ENCODE measurements at regions not wholly inside any gene's neighbourhood (a gene's known extent, or its start where the extent isn't known, plus 50 kb on each side); places are given as distances from the start of the nearest gene placed in this dataset.

GRCh38 chr9:8074713-8075286 lies 275.2 kb upstream of the DMAC1 start:
- DNase-seq: no peak

DNA sequence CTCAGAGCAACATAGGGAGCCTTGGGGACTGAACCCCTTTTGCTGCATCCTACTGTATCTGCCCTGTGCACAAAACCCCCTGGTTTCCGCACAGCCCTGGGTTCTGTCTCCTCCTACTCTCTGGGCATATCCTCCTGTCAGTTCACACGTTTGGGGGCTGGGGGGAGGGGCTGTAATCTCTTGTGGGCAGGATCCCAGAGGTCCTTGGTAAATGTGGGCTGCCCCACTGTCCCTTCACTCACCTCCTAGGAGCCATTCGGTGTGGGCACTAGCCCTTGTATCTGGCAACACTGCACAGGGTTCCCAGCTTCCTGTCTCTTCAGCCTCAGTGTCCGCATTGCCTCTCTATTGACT lies 271.8 kb upstream of the DMAC1 start:
- no peak for DNase-seq

DNA sequence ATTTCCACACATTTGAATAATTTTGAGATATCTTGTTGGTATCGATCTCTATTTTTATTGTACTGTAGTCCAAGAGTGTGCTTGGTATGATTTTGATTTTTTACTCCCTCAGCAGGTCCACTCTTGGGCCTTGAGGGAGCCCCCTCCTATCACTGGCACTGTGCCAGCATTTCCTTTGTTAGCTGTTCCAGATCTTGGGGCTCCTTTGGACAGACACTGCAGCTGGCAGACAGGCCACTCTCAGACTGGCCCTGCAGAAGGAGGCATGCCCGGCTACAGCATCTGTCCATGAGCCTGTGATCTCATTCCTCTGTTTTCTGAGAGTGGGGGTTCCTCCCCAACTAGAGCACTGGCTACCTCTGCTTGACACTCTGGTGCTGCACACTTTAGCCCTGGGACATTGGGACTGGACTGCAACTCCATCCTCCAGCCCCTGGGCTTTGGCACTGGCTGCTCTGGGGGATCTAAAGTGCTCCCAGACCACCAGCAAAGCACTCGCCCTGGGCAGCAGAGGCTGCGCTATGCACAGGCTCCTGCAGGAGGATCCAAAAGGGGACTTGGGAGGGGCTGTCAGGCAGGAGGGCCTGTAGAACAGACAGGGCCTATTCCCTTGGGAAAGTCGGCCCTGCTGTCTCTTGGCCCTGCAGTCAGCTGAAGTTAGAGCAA lies 271.3 kb upstream of the DMAC1 start:
- no peak for DNase-seq

DNA sequence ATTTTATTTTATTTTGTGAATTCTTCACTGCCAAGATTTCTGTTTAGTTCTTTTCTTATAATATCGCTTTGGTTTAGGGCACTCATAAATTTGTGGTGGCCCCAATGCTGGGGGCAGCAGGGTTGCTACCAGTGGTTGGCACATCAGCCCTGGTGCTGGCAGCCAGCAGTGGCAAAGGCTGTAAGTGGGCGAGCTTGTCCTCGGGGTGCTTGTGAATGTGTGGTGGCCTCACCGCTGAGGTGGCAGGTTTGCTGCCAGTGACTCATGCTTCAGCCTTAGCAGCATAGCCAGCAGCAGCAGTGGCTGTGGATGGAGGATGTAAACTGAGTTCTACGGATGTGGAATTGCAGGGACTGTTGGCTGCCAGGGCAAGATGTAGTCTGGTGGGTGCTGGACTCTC lies 262.9 kb upstream of the DMAC1 start:
- no peak for DNase-seq

DNA sequence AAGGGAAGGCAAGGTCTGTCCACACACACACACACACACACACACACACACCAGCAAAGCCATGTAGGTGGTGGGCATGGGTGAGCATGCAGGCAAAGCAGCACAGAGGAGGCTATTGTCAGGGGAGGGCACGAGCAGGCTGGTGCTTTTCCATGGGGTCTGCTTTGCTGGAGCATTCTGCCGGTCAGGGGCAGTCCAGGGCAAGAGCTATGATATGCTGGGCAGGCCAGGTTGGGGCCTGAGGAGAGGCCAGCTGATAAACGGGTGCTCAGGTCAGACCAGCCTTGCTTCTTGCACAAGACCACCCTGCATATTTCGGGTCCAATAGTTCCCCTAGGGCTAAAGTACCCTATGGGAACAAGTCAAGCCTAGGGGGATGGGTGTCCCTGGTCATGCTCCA lies 253.9 kb upstream of the DMAC1 start:
- DNase-seq: no peak

GRCh38 chr9:8052991-8053390 lies 253.4 kb upstream of the DMAC1 start:
- DNase-seq: no peak

DNA sequence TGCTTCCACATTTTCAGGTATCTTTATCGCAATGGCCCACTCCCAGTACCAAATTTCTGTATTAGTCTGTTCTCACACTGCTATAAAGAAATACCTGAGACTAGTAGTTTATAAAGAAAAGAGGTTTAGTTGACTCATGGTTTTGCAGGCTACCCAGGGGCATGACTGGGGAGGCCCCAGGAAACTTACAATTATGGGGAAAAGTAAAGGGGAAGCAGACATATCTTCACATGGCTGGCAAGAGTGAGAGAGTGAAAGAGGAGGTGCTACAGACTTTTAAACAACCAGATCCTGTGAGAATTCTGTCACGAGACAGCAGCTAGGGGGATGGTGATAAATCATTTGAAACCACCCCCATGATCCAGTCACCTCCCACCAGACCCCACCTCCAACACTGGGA lies 238.2 kb upstream of the DMAC1 start:
- DNase-seq: no peak

- DNase-seq: no peak
These were observed 237.4 kb upstream of the DMAC1 start for GRCh38 chr9:8036914-8037524.

DNA sequence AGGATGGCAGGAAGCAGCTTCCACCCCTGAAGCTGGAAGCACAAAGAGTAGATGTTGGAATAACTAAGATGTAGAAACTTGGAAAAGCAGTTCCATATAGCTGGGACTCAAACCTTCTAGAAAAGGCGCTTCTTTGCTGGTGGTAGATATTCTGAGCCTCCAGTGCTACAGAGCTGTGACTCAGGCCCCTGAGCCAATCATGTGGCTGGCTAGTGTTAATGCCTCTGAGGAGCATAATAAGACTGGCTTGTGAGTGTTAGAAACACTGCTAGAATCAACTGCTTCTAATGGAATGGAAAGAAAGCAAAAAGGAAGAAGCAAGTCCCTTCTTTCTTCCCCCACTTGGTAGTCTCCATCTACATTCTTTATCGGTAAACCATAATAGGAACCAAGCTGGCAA lies 234.2 kb upstream of the DMAC1 start:
- DNase-seq: no peak

DNA sequence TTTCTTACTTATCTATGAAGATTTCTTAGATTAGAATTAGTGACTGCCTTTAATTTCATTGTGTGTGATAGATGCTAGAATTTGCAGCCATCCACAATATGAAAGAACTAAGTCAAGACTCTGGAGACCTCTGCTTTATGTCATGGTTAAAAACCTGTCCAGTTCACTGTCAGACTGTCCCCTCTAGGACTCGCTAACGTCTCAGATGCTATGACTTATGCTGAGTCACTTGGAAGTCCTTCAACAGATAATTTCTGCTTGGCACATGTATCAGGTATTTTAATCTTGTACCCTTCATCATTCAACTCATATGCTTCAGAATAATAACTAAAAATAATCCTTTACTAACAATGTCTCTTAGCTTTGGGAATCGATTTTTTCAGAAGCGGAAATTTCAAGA lies 230.5 kb upstream of the DMAC1 start:
- DNase-seq: no peak

DNA sequence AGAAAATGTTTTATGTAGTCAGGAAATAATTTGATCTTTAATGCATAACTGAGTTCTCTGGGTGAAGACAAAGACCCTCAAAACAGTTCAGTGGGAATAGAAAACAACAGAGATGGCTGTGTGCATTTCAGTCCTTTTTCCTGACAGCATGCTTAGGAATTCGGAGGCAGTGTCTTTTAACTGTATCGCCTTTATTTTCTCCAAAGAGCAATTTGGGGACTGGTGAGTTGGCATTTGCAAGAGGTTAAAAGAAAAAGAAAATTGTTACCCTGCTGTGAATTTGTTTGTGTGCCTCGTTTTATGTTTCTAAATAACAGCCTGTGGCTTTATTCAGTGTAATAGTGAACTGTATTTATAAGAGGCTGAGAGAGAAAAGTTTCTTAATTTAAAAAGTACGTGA lies 227.8 kb upstream of the DMAC1 start:
- no peak for DNase-seq

- DNase-seq: no peak
These were observed 226.0 kb upstream of the DMAC1 start for GRCh38 chr9:8025551-8025950.

GRCh38 chr9:8020186-8020585 lies 220.6 kb upstream of the DMAC1 start:
- no peak for DNase-seq

GRCh38 chr9:8019636-8020035 lies 220.1 kb upstream of the DMAC1 start:
- no peak for DNase-seq

- no peak for DNase-seq
These were observed 215.6 kb upstream of the DMAC1 start for GRCh38 chr9:8014997-8015682.

DNA sequence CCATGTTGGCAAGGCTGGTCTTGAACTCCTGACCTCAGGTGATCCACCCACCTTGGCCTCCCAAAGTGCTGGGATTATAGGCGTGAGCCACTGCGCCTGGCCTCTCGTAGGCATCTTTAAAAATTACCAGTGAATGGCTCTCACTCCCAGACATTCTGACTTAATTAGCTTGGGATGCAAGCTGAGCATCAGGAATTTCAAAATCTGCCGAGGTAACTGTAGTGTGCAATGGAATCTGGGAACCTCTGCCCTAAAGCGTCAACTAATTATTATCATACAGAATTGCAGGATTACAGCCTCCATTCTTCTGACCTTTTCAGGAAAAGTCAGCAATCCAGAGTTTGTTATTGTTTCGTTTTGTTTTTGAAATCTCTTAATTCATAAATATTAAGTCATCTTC lies 213.4 kb upstream of the DMAC1 start:
- no peak for DNase-seq

GRCh38 chr9:8011974-8012373 lies 212.4 kb upstream of the DMAC1 start:
- no peak for DNase-seq

- no peak for DNase-seq
These were observed 197.0 kb upstream of the DMAC1 start for GRCh38 chr9:7996558-7996957.

- no peak for DNase-seq
These were observed 189.2 kb upstream of the DMAC1 start for GRCh38 chr9:7988644-7989280.

DNA sequence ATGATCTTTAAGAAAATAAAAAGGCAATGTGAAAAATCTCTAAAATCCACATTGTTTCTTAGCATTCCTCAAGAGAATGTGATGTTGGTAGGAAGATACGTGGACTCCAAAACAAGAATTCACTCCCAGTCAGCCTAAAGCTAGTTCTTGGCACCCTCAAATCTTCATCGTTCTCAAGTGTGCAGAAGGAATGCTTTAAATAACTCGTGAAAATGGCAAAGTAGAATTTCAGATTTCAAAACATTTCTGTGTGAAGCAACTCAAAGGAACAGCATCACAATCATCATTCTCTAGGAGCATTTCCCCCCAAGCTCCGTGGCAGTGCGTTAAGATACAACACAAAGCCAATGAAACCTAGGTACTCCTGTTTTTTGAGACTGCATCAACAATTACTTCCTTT lies 185.1 kb upstream of the DMAC1 start:
- DNase-seq: no peak

- DNase-seq: no peak
These were observed 184.6 kb upstream of the DMAC1 start for GRCh38 chr9:7984203-7984602.

GRCh38 chr9:7983490-7983889 lies 183.9 kb upstream of the DMAC1 start:
- DNase-seq: no peak

GRCh38 chr9:7982907-7983306 lies 183.3 kb upstream of the DMAC1 start:
- DNase-seq: no peak

Measured in activated gamma-delta T cell treated with Interleukin-2 at 50 U/mL for 16 hours (primary cell).